Umbilical cord (tissue), 1 donor: ENCODE measurements at regions not wholly inside any gene's neighbourhood (a gene's known extent, or its start where the extent isn't known, plus 50 kb on each side); places are given as distances from the start of the nearest gene placed in this dataset.
"Not testable (repeated sequence)": the region's sequence is repeated elsewhere in the genome, so short reads cannot be mapped to it uniquely, and the experiment has no call there.

Source experiments
- DNase-seq: peaks from one replicate; pipeline ENCODE4 v3.0.0-alpha.2; 2015; ENCODE audit warnings: low spot score

- DNase-seq: no peak
These were observed 101.4 kb downstream of the TNFRSF13B start for GRCh38 chr17:16870253-16871245.

GRCh38 chr17:16869531-16870252 is 102.2 kb downstream of the TNFRSF13B start:
- not testable (repeated sequence) for DNase-seq

- not testable (repeated sequence) for DNase-seq
These were observed 103.3 kb downstream of the TNFRSF13B start for GRCh38 chr17:16868616-16869015.

DNA sequence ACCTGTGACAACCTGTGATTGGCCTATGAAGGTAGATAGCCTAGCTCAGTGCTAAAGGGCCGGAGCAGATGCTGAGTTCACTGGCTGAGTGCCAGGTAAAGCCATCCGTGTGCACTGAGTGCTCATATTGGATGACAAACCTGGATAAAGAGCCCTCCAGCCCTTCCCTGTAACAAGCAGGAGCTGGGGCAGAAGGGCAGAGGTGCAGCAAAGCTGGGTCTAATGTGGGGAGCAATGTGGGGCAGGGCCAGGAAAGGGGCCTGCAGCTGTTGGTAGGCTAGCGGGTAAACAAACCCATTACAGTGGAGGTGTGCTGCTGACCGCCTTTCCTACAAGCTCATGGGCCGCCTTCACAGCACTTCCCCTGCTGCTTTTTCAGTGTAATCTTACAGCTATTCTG is 104.4 kb downstream of the TNFRSF13B start:
- not testable (repeated sequence) for DNase-seq

GRCh38 chr17:16866841-16867240 is 105.1 kb downstream of the TNFRSF13B start:
- not testable (repeated sequence) for DNase-seq

GRCh38 chr17:16866436-16866835 is 105.5 kb downstream of the TNFRSF13B start:
- DNase-seq: no peak

- DNase-seq: not testable (repeated sequence)
These were observed 106.2 kb downstream of the TNFRSF13B start for GRCh38 chr17:16865704-16866103.

DNA sequence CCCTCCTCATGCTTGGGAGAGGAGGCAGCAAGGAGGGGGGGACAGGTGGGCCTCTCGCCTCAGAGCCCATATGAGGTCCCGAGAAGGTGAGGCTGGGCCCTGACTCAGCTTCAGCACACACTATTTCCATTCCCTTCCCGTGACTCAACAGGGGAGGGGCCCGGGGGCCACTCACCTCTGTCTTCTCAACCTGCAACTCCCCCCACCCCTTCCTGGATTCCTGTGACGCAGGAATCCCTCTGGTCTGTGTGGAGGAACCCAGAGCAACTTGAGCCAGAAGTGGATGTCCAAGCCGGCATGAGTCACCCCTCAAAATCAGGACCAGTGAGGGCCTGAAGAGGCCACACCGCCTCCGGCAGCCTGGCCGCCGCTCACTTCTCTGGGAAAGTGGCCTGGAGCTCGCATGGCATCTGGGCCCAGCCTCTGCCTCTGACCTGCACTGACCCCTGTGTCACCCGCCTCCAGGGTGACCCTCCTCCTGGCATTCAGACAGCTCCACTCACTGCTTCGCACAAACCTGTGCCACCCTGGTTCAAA is 106.8 kb downstream of the TNFRSF13B start:
- DNase-seq: not testable (repeated sequence)

DNA sequence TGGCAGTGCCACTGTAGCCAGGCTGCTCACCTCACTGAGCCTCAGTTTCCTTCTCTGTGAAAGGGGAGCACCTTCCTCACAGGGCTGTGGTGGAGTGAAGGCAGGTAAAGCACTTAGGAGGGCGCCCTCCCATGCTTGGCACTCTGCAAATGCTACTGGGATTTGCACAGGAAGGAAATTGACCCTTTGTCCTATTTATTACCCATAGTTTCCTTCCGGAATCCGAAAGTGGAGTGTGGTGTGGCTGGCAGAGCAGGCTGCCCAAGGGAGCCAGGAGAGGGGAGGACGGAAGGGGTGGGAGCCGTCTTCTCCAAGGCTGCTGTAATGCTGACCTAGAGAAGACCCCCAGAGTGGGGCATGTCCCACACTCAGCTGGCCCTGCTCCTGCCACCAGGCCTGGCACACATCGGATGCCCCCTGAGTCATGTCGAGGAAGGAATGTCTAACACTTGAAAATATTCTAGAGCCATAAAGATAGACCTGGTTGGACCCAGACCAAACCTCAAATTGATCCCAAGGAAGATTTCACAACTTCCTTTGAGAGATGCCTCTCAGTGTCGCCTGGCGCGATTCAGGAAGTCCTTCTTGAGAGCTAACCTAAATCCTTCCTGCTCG is 107.3 kb downstream of the TNFRSF13B start:
- not testable (repeated sequence) for DNase-seq

DNA sequence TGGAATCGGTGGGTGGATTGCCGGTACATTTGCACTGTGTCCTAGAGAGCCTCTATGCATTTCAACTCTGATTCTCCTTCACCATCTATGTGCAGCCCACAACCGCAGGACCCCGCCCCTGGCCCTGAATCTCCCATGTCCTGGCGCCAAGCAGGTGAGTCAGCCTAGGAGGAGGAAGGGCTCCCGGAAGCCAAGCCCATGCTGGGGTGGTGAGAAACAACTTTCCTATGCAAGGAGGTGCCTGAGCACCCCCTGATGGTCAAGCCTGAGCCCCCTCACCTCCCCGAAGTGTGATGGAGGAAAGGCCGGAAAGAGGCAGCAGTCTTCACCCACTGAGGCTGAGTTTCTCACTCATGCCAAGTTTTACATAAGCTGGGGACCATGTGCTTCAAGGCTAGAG is 110.8 kb downstream of the TNFRSF13B start:
- not testable (repeated sequence) for DNase-seq

- DNase-seq: not testable (repeated sequence)
These were observed 111.5 kb downstream of the TNFRSF13B start for GRCh38 chr17:16860467-16860866.

DNA sequence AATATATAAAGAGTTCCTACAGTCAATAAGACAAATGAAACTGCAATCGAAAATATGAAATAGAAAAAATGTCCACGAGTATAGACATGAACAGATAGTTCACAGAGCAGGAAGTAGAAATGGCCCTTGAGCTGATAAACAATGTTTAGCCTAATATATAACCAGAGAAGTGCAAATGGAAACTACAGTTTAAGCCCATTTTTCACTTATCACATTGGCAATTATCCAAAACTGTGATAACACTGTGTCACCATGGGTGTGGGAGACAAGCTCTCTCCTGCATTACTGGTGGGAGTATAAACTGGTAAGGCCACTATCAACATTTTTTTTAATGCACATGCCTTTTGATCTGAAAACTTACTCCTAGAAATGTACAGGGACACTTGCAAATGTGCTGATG is 112.4 kb downstream of the TNFRSF13B start:
- DNase-seq: not testable (repeated sequence)

- not testable (repeated sequence) for DNase-seq
These were observed 114.2 kb downstream of the TNFRSF13B start for GRCh38 chr17:16857746-16858145.

DNA sequence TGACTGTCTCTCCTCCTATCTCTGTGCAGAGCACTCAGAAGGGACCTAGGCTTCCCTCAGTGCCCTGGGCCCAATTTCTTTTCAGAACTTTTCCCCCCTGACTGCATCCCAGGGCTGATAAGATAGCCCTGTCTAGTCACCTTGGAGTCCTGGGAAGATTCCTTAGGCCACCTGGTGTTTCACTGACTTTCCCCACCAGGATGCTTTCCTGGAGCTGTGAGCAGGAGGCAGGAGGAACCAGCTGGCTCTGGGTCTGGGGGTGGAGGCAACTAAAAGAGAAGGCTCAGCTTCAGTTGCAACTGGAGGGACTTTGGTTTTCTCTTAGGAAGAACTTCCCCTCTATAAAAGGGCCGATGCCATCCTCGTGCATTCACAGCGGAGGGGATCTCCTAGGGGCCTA is 115.1 kb downstream of the TNFRSF13B start:
- not testable (repeated sequence) for DNase-seq

GRCh38 chr17:16856171-16856570 is 115.7 kb downstream of the TNFRSF13B start:
- not testable (repeated sequence) for DNase-seq

DNA sequence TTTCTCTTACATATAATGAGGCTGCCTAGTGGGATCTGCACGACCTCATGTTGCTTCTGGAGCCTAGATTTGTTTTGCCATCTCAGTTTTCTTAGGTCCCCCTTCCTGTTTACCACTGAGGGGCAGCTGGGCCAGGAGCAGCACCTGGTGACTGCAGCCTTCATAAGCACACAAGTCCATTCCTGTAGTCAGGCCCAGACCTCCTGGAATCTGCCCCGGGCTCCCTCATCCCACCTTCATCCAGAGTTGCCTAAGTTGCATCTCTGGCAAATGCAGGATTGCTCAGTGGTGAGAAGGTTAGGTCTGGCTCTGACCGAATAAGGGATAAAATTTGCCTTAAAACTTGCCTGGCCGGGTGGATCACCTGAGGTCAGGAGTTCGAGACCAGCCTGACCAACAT is 117.3 kb downstream of the TNFRSF13B start:
- DNase-seq: not testable (repeated sequence)

DNA sequence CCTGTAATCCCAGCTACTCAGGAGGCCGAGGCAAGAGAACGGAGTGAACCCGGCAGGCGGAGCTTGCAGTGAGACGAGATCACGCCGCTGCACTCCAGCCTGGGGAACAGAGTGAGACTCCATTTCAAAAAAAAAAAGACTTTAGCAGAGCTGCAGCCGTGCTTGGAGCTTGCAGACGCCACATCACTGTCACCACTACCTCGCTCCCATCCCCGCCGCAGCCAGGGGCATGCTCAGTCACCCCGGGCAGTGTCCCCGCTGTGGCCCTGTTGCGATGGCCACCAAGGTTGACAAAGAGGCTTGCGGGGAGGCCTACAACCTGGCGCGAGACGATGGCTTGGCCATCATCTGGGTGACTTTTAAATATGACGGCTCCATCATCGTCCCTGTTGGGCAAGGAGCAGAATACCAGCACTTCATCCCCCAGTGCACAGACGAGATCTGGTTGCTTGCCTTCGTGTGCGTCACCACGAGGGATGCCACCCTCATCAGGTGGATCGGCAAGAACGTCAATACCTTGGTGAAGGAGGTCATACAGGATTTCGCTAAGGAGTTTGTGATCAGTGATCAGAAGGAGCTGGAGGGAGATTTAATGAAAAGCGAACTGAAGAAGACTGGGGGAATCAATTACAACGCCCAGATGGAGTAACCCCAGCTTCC is 118.1 kb downstream of the TNFRSF13B start:
- no peak for DNase-seq

- DNase-seq: not testable (repeated sequence)
These were observed 122.1 kb downstream of the TNFRSF13B start for GRCh38 chr17:16849861-16850260.

GRCh38 chr17:16848997-16849396 is 122.9 kb downstream of the TNFRSF13B start:
- DNase-seq: not testable (repeated sequence)

- DNase-seq: not testable (repeated sequence)
These were observed 126.8 kb downstream of the TNFRSF13B start for GRCh38 chr17:16845098-16845497.

DNA sequence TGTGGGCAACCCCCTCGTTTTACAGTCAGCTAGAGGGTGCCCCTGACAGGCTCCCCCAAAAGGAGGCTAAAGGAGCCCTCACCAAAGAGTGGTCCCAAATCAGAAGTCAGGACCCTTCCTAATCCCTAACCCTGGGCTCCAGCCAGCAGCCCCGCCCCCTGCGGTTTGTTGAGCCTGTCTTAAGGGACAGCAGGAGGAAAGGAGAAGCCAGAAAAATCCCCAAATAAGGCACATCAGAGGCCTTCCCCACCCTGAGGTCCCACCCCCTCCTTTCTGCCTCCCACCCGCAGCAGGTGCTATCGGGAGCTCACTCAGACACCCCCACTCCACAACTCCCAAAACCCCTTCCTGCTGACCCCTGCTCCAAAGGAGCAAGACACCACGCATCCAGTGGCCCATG is 127.2 kb downstream of the TNFRSF13B start:
- not testable (repeated sequence) for DNase-seq
